Right atrium auricular region (tissue), 2 donors: ENCODE measurements at regions not wholly inside any gene's neighbourhood (a gene's known extent, or its start where the extent isn't known, plus 50 kb on each side); places are given as distances from the start of the nearest gene placed in this dataset.

ENCODE experiments used
- DNase-seq: peaks from one replicate; pipeline ENCODE4 v3.0.0-alpha.2; 2019; ENCODE audit warnings: low spot score
- H3K27ac ChIP-seq, 2 donors: fragments of 200-600 bp; sonication (generic); 1 replicate in 1 of 2; 2 replicates in 1 of 2; pipeline ENCODE4 v1.5.1; 2016 to 2019
- H3K27me3 ChIP-seq, 2 donors: fragments of 200-600 bp; sonication (generic); one replicate each; pipeline versions ENCODE4 v1.5.1 to v1.6.0; 2017 to 2019
- H3K36me3 ChIP-seq: fragments of 200-600 bp; sonication (generic); one replicate; pipeline ENCODE4 v1.5.1; 2016
- H3K4me1 ChIP-seq, 2 donors: fragments of 200-600 bp; sonication (generic); one replicate each; pipeline versions ENCODE4 v1.5.1 to v1.6.0; 2017 to 2019
- H3K4me3 ChIP-seq, 2 donors: fragments of 200-600 bp; sonication (generic); 1 replicate in 1 of 2; 2 replicates in 1 of 2; pipeline ENCODE4 v1.5.1; 2017 to 2019; ENCODE audit warnings: mild to moderate bottlenecking in 1 of 2, moderate library complexity in 1 of 2
- H3K9me3 ChIP-seq, 2 donors: fragments of 200-600 bp; sonication (generic); one replicate each; pipeline ENCODE4 v1.5.1; 2019
- TF ChIP-seq, protein P1 (sequence below), 2 donors: fragments of 200-600 bp; sonication (generic); IDR thresholded peaks; one replicate each; pipeline ENCODE4 v1.5.1; 2019; ENCODE audit warnings: antibody characterized with exemption in 2 of 2

GRCh38 chr19:30133803-30134202 lies 191.8 kb downstream of the URI1 start:
- Histone ChIP-seq H3K27me3 (no peaks in the 10 kb centered on the region), H3K27ac (no peak overlapping the region), H3K4me1 (no peaks in the 10 kb centered on the region), H3K4me3 (no peak overlapping the region), H3K36me3 (no peaks in the 10 kb centered on the region), H3K9me3 (no peaks in the 10 kb centered on the region)
- no peak for DNase-seq
- TF ChIP-seq, protein P1, sequence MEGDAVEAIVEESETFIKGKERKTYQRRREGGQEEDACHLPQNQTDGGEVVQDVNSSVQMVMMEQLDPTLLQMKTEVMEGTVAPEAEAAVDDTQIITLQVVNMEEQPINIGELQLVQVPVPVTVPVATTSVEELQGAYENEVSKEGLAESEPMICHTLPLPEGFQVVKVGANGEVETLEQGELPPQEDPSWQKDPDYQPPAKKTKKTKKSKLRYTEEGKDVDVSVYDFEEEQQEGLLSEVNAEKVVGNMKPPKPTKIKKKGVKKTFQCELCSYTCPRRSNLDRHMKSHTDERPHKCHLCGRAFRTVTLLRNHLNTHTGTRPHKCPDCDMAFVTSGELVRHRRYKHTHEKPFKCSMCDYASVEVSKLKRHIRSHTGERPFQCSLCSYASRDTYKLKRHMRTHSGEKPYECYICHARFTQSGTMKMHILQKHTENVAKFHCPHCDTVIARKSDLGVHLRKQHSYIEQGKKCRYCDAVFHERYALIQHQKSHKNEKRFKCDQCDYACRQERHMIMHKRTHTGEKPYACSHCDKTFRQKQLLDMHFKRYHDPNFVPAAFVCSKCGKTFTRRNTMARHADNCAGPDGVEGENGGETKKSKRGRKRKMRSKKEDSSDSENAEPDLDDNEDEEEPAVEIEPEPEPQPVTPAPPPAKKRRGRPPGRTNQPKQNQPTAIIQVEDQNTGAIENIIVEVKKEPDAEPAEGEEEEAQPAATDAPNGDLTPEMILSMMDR (IDR thresholded peaks at IDR 0.05): no peak

- Histone ChIP-seq H3K27me3 (no peaks in the 10 kb centered on the region), H3K4me1 (no peaks in the 10 kb centered on the region), H3K27ac (no peak overlapping the region), H3K4me3 (no peak overlapping the region), H3K36me3 (no peaks in the 10 kb centered on the region), H3K9me3 (no peaks in the 10 kb centered on the region)
- TF ChIP-seq, protein P1 (IDR thresholded peaks at IDR 0.05): no peak
- no peak for DNase-seq
Observed at GRCh38 chr19:30135093-30135757, 193.2 kb downstream of the URI1 start.

GRCh38 chr19:30135797-30136196 lies 193.8 kb downstream of the URI1 start:
- no peak overlapping the region for H3K4me3 ChIP-seq
- DNase-seq: no peak
- no peaks in the 10 kb centered on the region for H3K4me1 ChIP-seq
- TF ChIP-seq, protein P1 (IDR thresholded peaks at IDR 0.05): no peak
- no peaks in the 10 kb centered on the region for H3K27me3 ChIP-seq
- H3K27ac ChIP-seq: no peak overlapping the region
- H3K9me3 ChIP-seq: no peaks in the 10 kb centered on the region
- H3K36me3 ChIP-seq: no peaks in the 10 kb centered on the region

- no peaks in the 10 kb centered on the region for H3K36me3 ChIP-seq
- TF ChIP-seq, protein P1 (IDR thresholded peaks at IDR 0.05): no peak
- no peaks in the 10 kb centered on the region for H3K9me3 ChIP-seq
- no peak for DNase-seq
- H3K4me1 ChIP-seq: no peaks in the 10 kb centered on the region
- no peak overlapping the region for H3K27ac ChIP-seq
- H3K27me3 ChIP-seq: no peaks in the 10 kb centered on the region
- H3K4me3 ChIP-seq: no peak overlapping the region
Observed at GRCh38 chr19:30136611-30137195, 194.7 kb downstream of the URI1 start.

DNA sequence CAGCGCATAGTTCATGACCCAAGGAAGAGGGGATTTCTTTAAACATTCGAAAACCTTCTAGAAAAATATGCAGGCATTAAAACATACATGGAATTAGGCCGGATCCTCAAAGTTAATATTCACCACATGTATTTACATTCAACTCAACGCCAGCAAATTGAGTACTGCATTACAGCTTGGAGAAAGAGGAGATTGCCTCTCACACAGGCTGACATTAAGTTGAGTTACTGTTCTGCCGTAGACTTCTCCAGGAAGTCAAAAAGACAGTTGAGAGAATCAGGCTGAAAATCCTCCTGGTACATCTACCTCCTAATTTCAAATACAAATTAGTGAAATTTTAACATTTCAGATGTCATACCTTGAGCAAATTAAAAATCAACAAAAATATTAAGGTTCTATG lies 195.7 kb downstream of the URI1 start:
- Histone ChIP-seq H3K27me3 (no peaks in the 10 kb centered on the region), H3K4me3 (no peak overlapping the region), H3K4me1 (no peaks in the 10 kb centered on the region), H3K36me3 (no peaks in the 10 kb centered on the region), H3K27ac (no peak overlapping the region), H3K9me3 (no peaks in the 10 kb centered on the region)
- TF ChIP-seq, protein P1 (IDR thresholded peaks at IDR 0.05): no peak
- DNase-seq: no peak
